SIG-M5 treated with dmso at 0.1 percent for 504 hours (cell line): ENCODE measurements at regions not wholly inside any gene's neighbourhood (a gene's known extent, or its start where the extent isn't known, plus 50 kb on each side); places are given as distances from the start of the nearest gene placed in this dataset.

Experiments
- DNase-seq: peaks from one replicate; lab custom pipeline; 2025; ENCODE audit not compliant: unreplicated experiment; lab: John Stamatoyannopoulos, UW

- DNase-seq, result no peak
Observed at GRCh38 chr5:175201393-175201792, 242.6 kb downstream of the DRD1 start.

GRCh38 chr5:175195698-175196656, 248.0 kb downstream of the DRD1 start:
- DNase-seq, result no peak

- no peak for DNase-seq
Observed at GRCh38 chr5:175181331-175181730, 262.7 kb downstream of the DRD1 start.

- no peak for DNase-seq
Observed at GRCh38 chr5:175170899-175171298, 273.1 kb downstream of the DRD1 start.

GRCh38 chr5:175168882-175169507, 275.0 kb downstream of the DRD1 start:
- DNase-seq, result no peak

GRCh38 chr5:175166026-175166425, 278.0 kb downstream of the DRD1 start:
- DNase-seq, result no peak

GRCh38 chr5:175163586-175164275, 280.3 kb downstream of the DRD1 start:
- no peak for DNase-seq

- DNase-seq, result no peak
Observed at GRCh38 chr5:175162036-175162435, 281.9 kb downstream of the DRD1 start.

GRCh38 chr5:175159956-175160355, 284.0 kb downstream of the DRD1 start:
- no peak for DNase-seq

- DNase-seq, result no peak
Observed at GRCh38 chr5:175148636-175149172, 295.3 kb downstream of the DRD1 start.

GRCh38 chr5:175146733-175147132, 297.2 kb downstream of the DRD1 start:
- no peak for DNase-seq

- no peak for DNase-seq
Observed at GRCh38 chr5:175141421-175141820, 302.6 kb downstream of the DRD1 start.

- DNase-seq, result no peak
Observed at GRCh38 chr5:175133185-175133584, 310.8 kb downstream of the DRD1 start.

GRCh38 chr5:175131432-175131831, 312.6 kb downstream of the DRD1 start:
- no peak for DNase-seq

- no peak for DNase-seq
Observed at GRCh38 chr5:175129619-175130018, 314.4 kb downstream of the DRD1 start.

- no peak for DNase-seq
Observed at GRCh38 chr5:175129121-175129520, 314.9 kb downstream of the DRD1 start.

GRCh38 chr5:175124821-175125220, 319.2 kb downstream of the DRD1 start:
- DNase-seq, result no peak

- DNase-seq, result no peak
Observed at GRCh38 chr5:175124251-175124813, 319.6 kb downstream of the DRD1 start.

- DNase-seq, result no peak
Observed at GRCh38 chr5:175123542-175123941, 320.4 kb downstream of the DRD1 start.

- DNase-seq, result no peak
Observed at GRCh38 chr5:175121457-175121856, 322.5 kb downstream of the DRD1 start.

- DNase-seq, result no peak
Observed at GRCh38 chr5:175120412-175120811, 323.6 kb downstream of the DRD1 start.
